ENCODE measurements at regions not wholly inside any gene's neighbourhood (a gene's known extent, or its start where the extent isn't known, plus 50 kb on each side); places are given as distances from the start of the nearest gene placed in this dataset.
"Not testable (repeated sequence)": the region's sequence is repeated elsewhere in the genome, so short reads cannot be mapped to it uniquely, and the experiment has no call there.

DNA sequence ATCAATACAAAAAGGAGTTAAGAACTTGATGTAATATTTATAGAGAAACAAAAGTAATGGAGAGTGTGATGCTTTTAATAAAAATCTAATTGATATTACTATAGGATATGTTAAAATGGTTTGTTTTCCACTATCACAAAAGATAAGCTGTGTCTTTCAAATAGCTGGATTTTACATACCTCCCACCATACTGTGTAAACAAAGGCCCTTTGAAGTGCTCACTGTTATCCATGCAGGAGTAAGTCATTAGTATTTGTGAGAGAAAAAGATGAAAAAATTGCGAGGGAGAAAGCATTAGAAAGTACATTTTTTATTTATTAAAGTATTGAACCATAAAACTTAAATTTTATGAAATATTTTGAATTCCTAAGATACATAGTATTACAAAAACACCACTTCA is 733.0 kb downstream of the GRIK2 start:
- H3K4me3 ChIP-seq (ENCODE audit: low read length): no peak overlapping the region
- no peak for DNase-seq (ENCODE audit: low read depth)
- TF ChIP-seq, protein P1, sequence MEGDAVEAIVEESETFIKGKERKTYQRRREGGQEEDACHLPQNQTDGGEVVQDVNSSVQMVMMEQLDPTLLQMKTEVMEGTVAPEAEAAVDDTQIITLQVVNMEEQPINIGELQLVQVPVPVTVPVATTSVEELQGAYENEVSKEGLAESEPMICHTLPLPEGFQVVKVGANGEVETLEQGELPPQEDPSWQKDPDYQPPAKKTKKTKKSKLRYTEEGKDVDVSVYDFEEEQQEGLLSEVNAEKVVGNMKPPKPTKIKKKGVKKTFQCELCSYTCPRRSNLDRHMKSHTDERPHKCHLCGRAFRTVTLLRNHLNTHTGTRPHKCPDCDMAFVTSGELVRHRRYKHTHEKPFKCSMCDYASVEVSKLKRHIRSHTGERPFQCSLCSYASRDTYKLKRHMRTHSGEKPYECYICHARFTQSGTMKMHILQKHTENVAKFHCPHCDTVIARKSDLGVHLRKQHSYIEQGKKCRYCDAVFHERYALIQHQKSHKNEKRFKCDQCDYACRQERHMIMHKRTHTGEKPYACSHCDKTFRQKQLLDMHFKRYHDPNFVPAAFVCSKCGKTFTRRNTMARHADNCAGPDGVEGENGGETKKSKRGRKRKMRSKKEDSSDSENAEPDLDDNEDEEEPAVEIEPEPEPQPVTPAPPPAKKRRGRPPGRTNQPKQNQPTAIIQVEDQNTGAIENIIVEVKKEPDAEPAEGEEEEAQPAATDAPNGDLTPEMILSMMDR (conservative IDR thresholded peaks at IDR 0.05; ENCODE audit: low read length): no peak

DNA sequence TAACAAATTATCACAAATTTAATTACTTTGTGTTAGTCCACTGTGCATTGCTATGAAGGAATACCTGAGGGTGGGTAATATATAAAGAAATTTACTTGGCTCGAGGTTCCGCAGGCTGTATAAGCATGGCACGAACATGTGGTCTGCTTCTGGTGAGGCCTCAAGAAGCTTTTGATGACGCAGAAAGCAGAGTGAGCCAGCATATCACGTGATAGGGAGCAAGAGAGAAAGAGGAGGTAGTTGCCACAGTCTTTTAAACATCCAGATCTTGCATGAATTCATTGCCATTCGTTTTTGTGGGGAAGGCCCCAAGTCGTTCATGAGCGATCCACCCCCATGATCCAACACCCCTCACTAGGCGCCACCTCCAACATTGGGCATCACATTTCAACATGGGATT is 733.7 kb downstream of the GRIK2 start:
- TF ChIP-seq, protein P1 (conservative IDR thresholded peaks at IDR 0.05; ENCODE audit: low read length): no peak

DNA sequence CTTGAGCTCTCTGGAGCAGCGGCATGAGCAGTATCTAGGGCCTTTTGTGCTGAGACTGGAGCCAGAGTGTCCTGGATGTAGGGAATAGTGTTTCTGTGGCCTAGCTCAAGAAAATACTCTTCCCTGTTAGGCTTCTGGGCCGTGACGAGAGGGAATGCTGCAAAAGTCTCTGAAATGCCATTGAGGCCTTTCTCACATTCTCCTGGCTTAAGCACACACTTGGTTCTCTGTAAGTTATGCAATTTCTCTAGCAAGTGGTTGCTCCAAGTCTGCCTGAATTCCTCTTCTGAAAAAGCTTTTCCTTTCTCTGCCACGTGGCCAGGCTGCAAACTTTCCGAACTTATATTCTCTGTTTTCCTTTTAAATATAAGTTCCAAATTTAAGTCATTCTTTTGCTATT is 744.4 kb downstream of the GRIK2 start:
- TF ChIP-seq, protein P1 (conservative IDR thresholded peaks at IDR 0.05; ENCODE audit: low read length): no peak
- no peak overlapping the region for H3K4me3 ChIP-seq (ENCODE audit: low read length)
- peak; percentile 4 for DNase-seq (ENCODE audit: low read depth)

More for the DNA sequence above, 733.7 kb downstream of the GRIK2 start:
- no peak overlapping the region for H3K4me3 ChIP-seq (ENCODE audit: low read length)
- no peak for DNase-seq (ENCODE audit: low read depth)

DNA sequence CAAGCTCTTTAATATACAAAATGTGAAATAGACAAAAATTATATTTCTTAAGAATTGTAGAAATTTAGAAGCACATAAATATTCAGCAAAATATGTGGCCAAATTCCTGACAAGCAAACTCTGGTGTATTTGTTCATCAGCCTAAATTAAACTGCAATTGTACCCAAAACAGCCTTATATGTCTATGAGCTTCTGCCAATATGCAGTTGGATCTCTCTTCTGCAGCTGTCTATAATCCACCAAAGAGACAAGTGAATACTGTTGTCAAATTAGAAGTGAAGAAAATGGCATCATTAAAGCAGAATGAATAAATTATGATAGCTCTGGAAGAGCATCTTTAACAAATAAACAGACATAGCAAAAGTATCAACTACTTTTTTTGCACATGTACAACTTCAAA is 755.7 kb downstream of the GRIK2 start:
- no peak for DNase-seq (ENCODE audit: low read depth)
- H3K4me3 ChIP-seq (ENCODE audit: low read length): no peak overlapping the region
- TF ChIP-seq, protein P1 (conservative IDR thresholded peaks at IDR 0.05; ENCODE audit: low read length): no peak

DNA sequence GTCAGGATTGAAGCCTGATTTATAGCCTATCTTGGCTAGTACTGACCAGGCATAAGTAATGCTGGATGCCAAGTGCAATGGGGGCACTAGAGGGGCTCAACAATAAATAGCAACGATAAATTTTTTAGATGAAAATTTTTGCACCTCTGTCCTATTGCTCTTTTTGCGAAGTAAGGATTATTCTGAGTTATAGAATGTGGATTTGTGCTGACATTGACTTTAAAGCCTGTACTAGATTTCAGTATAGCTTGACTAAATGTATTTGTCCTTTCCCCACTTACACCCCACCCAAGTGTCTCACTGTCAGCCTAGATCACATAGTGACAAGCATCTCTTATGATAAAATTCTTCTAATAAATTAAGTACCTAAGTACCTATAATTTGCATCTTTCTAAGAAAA is 757.0 kb downstream of the GRIK2 start:
- TF ChIP-seq, protein P1 (conservative IDR thresholded peaks at IDR 0.05; ENCODE audit: low read length): no peak
- no peak for DNase-seq (ENCODE audit: low read depth)
- H3K4me3 ChIP-seq (ENCODE audit: low read length): no peak overlapping the region

DNA sequence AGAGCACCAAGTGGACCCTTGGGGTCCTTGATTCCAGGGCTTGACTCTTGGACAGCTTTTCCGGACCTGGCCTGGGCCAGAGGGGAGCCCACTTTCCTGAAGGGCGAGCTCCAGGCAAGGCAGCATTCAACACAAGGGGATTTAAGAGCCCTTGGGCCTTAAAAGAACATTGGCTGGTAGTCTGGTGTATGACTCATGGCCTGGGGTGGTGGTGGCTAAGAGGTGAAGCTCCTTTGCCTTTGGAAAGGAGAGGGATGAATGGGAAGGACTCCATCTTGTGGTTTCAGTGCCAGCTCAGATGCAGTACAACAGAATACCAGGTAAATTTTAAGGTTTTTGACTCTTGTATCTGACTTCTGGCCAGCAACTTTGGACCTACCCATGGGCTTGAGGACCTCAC is 760.7 kb downstream of the GRIK2 start:
- H3K4me3 ChIP-seq (ENCODE audit: low read length): no peak overlapping the region
- TF ChIP-seq, protein P1 (conservative IDR thresholded peaks at IDR 0.05; ENCODE audit: low read length): no peak
- DNase-seq (ENCODE audit: low read depth): no peak

DNA sequence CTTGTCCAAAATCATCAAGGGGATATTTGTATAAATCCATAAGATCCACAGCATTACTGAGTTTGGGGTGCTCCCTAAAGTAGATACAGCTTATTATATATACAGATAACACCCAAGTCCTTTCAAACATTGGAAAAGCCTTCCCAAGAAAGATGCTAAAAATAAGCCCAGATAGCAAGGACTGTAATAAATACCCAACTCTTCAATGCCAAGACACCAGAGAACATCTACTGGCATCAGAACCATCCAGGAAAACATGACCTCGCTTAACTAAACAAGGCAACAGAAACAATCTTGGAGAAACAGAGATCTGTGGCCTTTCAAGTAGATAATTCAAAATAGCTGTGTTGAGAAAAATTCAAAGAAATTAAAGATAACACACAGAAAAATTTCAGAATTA is 761.4 kb downstream of the GRIK2 start:
- TF ChIP-seq, protein P1 (conservative IDR thresholded peaks at IDR 0.05; ENCODE audit: low read length): no peak
- no peak for DNase-seq (ENCODE audit: low read depth)
- no peak overlapping the region for H3K4me3 ChIP-seq (ENCODE audit: low read length)

DNA sequence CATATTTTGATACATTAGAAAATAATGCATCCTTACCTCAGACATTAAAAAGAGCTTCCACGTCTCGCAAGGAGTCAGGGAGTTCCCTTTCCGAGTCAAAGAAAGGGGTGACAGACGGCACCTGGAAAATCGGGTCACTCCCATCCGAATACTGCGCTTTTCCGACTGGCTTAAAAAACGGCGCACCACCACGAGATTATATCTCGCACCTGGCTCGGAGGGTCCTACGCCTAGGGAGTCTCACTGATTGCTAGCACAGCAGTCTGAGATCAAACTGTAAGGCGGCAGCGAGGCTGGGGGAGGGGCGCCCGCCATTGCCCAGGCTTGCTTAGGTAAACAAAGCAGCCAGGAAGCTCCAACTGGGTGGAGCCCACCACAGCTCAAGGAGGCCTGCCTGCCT is 776.3 kb downstream of the GRIK2 start:
- not testable (repeated sequence) for H3K4me3 ChIP-seq (ENCODE audit: low read length)

More for the DNA sequence above, 776.3 kb downstream of the GRIK2 start:
- DNase-seq (ENCODE audit: low read depth): not testable (repeated sequence)

All from AG10803 (cell line).